HG03045 (cell line): ENCODE measurements at regions not wholly inside any gene's neighbourhood (a gene's known extent, or its start where the extent isn't known, plus 50 kb on each side); places are given as distances from the start of the nearest gene placed in this dataset.

Experiments
- ATAC-seq: cut with Tn5 transposase; IDR thresholded peaks from one replicate; pipeline ENCODE4 v1.9.1; 2021; ENCODE audit warnings: mild to moderate bottlenecking, moderate library complexity; ENCODE audit not compliant: unreplicated experiment

DNA sequence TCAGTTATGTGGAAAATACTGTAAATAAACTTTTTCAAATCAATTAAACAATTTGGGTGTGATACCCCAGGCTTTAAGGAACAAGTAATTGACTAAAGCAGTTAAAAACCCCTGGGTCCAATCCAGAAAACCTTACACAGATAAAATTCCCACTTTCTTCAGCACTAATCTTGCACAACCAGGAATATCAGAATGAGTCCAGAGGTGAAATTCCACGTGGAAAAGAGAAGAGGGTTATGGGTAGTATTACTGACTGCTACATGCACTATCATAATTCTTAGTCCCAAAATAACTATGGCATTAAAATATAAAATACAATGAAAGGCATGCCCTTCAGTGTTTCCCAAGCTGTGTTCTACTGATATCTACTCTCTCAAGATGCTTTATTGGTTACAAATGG lies 135.7 kb upstream of the STEAP4 start:
- ATAC-seq = no peak

DNA sequence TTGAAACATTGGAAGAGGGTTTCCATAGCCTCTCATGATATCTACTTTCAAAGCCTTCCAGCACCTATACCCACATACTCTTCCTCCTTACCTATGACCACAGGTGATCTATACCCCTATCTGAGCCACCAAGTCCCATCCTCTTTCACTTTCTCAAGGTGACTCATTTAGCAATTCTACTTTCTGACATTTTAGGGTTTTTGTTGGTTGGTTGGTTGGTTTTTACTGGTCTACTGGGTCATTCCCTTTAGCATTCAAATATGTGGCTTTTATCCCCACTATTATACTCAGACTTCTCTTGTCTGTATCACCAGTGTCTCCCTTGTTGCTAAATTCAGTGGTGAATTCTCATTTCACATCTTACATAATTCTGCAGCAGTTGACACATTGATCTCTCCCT lies 130.4 kb upstream of the STEAP4 start:
- ATAC-seq = no peak

DNA sequence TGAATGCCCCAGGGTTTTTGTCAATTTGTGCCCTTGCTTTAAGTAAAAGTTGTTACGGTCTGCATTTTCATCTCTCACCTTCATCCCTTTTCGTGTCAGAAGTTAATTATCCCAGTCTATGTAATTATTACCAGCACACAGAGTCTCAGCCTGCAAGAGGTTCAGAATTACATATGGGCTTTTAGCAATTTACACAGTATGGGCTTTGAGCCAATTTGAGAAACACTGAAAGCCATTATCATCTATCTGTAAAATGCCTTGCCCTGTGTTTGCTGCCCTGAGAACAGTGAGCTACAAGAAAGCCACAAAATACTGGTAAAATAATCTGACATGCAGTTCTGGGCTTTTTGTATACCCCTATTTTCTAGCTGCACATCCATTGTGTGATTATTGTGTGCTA lies 125.6 kb upstream of the STEAP4 start:
- ATAC-seq = no peak

DNA sequence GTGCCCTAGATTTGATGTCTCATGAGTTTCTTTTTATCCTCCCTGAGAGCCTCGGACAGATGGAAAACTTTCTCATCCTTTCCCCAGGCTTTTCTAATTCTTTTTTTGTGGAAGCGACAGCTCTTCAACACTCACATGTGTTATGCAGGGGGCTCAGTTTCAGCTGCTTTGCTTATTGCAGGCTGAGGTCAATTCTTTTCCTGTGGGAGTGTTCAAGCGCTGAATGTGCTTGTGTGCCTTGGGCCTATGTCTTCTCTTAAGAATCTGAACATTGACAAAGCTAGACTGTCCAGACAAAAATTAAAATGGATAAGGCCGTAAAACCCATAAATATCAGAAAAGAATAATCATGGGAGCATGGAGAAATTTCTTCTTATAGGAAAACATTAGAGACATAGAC lies 125.2 kb upstream of the STEAP4 start:
- no peak for ATAC-seq

DNA sequence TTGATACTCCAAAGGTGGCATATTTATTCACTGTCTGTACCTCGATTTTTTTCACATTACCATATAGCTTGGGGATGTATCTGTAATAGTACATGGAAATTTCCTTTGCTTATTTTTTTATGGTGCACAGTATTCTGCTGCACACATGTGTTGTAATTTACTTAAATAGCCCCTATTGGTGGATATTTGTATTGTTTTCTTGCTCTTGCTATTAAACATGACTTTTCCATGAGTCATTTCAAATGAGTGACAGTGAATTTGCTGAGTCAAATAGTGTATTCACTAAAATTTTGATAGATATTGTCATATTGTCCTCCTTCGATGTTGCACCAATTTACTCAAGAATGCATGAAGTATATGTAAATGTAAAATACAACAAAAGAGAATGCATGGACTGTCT lies 122.7 kb upstream of the STEAP4 start:
- ATAC-seq = no peak

DNA sequence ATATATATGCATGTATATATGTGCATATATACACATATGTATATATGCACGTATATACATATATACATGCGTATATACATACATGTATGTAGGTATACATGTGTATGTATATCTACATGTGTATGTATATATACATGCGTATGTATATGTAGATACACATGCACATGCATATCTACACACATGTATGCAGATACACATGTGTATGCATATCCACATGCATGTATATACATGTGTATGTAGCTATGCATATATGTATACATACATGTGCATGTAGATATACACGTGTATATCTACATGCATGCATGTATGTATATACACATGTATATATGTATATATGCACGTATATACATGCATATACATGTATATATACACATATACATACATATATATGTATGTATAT lies 95.8 kb upstream of the STEAP4 start:
- no peak for ATAC-seq

DNA sequence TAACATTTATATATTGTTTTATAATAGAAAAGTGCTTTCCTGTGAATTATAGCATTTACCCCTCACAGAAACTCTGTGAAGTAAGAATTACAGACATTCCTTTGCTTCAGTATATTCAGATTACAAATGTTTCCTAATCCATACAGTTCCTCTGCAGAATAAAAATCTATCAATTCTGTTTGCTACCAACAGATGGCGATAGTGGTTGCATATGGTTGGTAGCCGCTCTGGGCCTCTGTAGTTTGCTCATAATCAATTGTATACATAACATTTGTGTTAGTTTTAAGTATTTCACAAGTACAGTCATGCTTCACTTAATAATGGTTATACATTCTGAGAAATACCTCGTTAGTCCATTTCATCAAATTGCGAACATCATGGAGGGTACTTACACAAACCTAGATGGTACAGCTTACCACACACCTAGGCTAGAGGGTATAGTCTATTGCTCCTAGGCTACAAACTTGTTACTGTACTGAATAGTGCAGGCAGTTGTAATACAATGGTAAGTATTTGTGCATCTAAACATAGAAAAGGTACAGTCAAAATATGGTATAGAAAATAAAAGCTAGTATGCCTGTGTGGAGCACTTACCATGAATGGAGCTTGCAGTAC lies 94.4 kb upstream of the STEAP4 start:
- no peak for ATAC-seq

DNA sequence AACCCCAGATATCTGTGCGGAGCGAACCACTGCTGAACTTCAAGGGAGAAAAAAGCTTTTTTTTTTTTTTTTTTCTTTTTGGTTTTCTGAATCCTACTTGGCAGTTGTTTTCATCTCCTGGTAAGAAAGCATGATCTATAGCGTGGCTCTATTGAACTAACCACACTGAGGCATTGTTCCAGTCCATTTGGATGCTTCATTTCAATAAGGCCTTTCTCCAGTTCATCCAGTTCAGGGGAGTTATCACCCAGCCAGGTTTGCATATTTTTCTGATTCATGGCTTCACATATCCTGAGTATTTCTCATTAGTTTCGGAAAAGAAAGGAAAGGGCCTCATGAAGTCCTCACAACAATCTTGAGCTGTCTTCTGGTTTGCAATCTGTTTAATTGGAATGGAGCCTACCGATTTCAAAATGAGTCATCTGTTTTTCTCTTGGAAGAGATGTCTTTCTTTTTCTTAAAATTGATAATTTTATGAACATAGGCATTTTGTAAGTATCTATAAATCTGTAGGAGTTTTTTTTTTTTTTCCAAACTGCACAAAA lies 93.1 kb upstream of the STEAP4 start:
- no peak for ATAC-seq

DNA sequence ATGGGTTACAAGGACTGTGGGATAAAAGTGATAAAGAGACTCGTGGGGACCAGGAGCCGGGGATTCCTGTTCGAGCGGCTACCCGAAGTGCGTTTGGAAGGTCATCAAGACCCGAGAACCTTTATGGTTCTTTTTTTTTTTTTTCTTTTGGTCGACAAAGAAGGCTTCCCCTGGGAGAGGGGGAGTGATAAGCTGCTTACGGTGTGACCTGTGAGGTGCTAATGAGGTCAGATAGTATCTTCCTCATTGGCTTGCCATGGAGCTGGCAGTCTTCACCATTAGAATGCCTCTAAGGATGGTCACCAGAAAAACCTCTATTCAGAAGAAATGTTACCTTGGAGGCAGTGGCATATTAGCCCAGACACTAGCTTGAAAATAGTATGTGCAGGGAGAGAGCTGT lies 92.3 kb upstream of the STEAP4 start:
- no peak for ATAC-seq

DNA sequence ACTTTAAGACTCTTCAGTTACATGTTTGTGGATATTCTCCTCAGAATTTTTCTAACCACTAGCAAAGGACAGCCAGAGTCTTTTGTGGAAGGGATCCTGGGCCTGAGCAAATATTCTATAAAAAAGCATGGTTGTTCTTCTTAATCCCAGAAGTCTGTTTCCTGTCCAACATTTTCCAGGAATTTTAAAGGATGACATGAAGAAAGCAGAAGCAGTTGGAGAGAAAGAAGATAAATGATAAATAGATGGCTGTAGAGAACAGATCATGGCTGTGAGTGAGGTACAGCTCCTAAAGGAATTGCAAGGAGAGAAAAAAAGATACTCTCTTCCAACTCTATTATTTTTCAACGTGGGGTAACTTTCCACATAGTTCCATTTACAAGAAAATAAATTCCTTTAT lies 91.8 kb upstream of the STEAP4 start:
- no peak for ATAC-seq

DNA sequence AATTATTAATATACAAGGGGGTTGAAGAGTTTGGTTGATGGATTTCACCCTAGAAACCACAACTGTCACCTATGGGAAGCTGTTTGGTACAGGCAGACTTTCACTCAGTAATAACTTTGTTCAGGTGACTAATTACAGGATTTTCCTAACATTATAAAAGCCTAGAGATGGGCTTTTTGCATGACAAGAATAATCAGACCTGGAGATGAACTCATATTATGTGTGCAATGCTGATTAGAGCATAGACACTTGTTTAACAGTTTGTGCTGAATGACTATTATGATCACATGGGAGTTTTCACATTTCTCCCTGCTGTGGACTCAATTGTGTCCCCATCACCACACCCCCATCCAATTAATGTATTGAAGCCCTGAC lies 90.2 kb upstream of the STEAP4 start:
- ATAC-seq = peak; percentile 44

DNA sequence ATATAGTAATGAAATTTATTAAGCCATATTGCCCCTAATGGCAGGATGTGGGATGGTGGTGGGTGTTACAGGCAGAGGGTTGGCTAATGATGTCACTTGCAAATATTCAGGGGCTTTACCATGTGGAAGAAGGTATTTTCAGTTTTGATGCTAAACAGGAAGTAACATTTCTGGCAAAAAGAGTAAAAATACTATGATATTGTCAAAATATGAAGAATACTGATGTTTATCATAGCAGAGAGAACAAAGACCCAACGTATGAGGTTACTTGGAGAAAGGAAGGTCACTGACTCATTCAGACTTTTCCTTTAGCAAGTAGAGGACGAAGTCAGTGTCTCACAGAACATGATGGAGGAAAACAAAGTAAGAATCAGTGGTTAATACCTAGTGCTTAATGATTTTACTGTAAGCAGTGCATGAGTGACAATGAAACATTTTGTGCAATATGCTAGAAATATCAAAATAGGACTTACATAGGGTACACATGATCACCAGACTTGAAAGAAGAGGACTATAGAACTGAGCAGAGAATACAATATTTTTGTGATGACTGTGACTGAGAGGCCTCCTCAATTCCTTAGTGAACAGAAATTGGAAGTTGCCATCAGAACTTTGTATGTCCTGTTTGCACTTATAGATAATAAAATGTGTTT lies 89.7 kb upstream of the STEAP4 start:
- peak; percentile 74 for ATAC-seq

DNA sequence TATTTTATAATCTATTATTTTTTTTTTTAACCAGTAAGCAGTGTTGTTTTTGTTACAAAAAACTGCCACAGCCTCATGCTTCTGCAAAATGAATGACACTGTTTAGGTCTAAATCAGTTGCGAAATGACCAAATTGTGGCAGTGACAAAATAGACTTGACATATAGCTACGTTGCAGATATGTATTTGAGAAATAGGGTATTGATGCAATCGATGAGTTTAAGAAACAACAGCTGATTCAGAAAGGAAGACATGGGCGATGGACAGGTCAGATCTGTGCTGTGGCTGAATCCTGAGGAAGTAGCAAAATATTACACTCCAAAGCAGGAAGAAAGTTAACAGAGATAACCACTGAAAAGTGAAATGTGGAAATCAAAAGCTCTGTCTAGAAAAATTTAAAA lies 89.0 kb upstream of the STEAP4 start:
- no peak for ATAC-seq

DNA sequence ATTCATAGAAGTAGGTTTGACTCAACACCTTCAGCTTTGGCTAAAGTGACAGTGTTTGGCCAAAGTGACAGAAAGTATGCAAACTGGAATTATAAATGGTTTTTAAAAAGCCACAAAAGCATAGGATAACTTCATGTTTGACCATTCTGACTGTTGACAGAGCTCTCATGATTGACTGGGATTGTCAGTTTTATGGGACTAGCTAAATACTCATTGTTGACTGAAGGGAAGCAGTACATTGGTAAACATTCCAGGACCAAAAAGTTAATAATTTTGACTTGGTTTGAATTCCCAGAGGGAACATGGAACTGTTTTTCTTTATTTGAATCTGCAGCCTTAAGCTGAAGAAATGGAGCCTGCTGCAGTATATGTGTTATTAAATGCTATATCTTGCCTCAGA lies 84.6 kb upstream of the STEAP4 start:
- ATAC-seq = no peak

DNA sequence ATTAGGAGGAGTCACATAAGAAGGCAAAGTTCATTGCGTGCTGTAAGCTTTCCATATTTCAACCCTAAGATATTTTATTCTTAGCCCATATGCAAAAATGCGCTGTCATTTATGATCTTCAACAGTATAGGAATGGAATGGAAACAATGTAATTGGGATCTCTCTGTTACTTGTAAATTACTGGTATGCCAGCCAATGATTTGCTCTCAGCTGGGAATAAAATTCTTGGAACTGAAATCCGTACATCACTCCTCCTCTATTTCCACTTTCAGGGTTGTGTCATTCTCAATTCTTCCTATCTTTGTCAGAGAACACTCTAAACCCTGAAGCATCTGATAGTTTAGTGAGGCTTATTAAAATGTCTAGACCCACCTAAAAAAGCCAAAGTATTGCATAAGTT lies 80.7 kb upstream of the STEAP4 start:
- ATAC-seq = no peak

DNA sequence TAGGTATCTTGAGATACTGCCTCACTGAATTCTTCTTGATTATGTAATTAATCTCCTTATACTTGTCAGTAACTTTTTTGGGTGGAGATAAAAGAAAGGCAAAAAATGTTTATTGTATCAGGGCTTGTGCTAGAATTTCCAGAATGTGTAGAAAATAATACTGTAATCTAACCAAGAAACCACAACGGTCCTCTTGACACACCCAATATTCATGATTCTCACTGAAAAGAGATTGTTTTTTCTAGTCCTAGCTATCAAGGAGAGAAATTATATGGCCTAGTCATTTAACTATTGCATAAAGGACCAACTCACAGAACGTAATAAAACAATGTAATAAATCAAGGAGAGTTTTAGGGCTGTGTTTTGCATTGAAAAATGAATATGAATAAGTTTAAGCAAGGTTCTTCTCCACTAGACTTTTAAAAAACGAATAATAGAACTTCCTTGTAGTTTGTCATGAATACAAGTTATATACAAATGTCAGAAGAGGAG lies 80.0 kb upstream of the STEAP4 start:
- ATAC-seq = no peak

DNA sequence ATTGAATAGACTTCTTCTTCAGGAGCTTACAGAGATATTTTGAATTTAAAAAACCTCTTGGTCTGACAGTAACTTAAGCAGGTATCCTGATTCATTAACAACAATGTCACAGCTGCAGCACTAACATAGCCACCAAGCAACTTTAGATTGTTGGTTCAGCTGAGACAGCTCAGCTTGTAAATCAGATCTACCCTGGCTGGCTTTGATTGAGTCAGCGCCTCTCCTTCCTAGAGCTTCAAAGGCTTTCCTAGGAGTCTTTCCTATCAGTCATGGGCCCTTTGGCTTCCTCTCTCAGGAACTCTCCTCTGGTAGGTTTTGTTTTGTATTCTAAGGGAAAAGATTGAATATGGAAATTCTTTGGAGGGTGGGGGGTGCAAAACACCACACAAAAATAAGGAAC lies 70.7 kb upstream of the STEAP4 start:
- ATAC-seq = no peak

DNA sequence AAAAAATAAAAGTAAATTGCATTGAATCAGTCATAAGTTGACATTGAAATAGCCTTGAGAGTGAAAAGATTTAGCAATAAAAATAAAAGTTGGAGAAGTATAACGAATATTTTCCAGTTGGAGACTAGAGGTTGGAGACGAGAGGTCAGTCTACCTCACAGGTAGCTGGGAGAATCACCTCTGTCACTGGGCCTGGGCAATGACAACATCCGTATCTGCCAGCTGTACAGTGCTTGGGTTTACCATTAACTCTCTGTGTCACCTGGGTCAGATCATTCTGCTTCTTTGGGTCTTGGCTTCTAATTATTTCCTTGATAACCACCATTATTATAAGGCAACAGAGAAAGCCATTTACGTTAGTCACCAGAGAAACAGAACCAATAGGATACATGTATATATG lies 62.0 kb upstream of the STEAP4 start:
- ATAC-seq = no peak

DNA sequence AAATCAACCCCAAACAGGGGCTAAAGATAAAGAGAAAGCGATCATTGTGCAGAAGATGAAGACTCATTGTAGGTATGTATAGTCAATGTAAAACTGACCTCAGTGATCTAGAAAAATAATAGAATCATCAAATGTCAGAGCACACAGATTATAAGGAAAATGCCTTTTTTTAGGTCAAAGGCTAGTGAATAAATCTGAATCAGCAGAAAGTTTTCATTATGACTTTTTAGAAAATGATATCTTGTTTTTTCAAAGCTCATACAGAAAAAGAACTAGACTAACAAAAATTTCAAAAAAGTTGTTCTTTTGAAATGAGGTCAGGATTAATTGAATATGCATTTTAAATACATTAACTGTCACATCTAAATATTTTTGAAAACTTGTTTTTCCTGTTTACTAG lies 60.2 kb upstream of the STEAP4 start:
- no peak for ATAC-seq

DNA sequence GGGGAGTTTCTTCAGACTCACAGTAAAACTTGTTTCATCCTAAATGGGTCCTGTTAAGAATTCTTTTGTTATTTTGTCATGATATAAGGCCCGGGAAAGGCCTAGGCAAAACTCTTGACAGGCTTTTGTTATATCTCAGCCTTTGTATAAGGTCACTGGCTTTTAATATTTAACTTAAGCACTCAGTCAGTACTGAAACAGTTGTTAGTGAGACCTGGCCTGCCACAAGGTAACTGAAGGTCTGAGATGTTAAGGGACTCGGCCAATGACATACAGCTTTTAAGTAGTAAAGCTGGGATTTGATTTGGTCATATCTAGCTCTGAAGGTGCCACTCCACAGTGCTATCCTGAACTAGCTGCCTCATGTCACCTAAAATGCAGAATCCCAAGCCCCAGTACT lies 57.2 kb upstream of the STEAP4 start:
- no peak for ATAC-seq

DNA sequence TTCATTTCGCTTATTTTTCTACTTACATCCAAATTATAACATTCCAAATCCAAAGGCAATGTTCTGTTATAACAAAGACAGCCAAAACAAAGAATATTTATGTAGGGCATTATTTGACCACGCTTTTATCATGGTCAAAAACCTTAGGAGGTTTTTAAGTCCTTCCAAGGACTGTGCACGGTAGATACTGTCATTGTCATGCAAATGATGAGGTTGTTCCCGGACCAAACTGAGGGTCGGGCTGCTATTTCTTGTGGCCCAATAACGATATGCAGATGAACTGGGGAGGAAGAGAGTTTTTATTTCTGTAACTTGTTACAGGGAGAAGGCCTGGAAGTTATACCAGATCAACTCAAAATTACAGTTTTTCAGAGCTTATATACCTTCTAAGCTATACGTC lies 56.6 kb upstream of the STEAP4 start:
- ATAC-seq = no peak

DNA sequence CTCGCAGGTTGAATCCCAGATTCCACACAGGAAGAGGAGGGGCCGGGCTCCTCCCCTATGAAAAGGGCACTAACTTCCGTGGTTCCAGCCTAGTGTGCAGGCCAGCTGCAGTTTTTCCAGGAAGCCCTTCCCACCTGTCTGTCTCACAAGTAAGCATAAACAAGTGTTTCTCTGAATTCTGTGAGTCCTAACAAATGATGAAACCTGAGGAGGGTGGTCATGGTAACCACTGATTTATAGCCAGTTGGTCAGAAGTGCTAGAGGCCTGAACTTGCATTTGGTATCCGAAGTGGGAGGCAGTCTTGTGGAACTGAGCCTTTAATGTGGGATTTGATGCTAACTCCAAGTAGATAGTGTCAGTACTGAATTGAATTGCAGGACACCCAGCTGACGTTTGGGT lies 54.7 kb upstream of the STEAP4 start:
- no peak for ATAC-seq

DNA sequence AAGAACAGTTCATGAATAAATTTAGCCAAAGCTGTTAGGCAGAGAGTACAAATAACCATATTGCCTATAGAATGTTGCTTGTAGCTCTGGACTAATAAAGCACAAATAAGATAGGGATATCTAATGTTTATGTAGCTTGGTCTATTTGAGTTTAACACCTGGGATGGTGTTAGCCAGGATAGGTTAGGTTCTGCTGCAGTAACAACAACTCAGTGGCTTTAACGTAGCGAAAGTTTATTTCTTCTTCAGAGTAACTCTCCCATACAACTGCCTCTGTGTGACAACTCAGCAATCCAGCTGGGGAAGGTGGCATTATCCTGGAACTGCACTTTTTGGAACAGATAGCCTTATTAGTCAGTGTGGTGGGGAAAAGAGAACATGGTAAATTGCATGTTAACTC lies 52.2 kb upstream of the STEAP4 start:
- no peak for ATAC-seq
